ENCODE measurements at regions not wholly inside any gene's neighbourhood (a gene's known extent, or its start where the extent isn't known, plus 50 kb on each side); places are given as distances from the start of the nearest gene placed in this dataset.

GRCh38 chr2:234763002-234763873 lies 188.6 kb upstream of the SH3BP4 start:
- no peak for DNase-seq

- no peak for DNase-seq
These were observed 189.9 kb upstream of the SH3BP4 start for GRCh38 chr2:234761910-234762309.

GRCh38 chr2:234754126-234754525 lies 197.7 kb upstream of the SH3BP4 start:
- no peak for DNase-seq

GRCh38 chr2:234753701-234754100 lies 198.1 kb upstream of the SH3BP4 start:
- DNase-seq, result no peak

- no peak for DNase-seq
These were observed 198.9 kb upstream of the SH3BP4 start for GRCh38 chr2:234752966-234753365.

GRCh38 chr2:234751275-234751973 lies 200.4 kb upstream of the SH3BP4 start:
- DNase-seq, result no peak

- DNase-seq, result no peak
These were observed 203.8 kb upstream of the SH3BP4 start for GRCh38 chr2:234747833-234748559.

GRCh38 chr2:234747032-234747431 lies 204.8 kb upstream of the SH3BP4 start:
- DNase-seq, result no peak

- no peak for DNase-seq
These were observed 206.5 kb upstream of the SH3BP4 start for GRCh38 chr2:234745347-234745746.

- no peak for DNase-seq
These were observed 209.8 kb upstream of the SH3BP4 start for GRCh38 chr2:234741976-234742375.

GRCh38 chr2:234739061-234739460 lies 212.8 kb upstream of the SH3BP4 start:
- DNase-seq, result no peak

GRCh38 chr2:234735829-234736228 lies 216.0 kb upstream of the SH3BP4 start:
- DNase-seq, result no peak

- no peak for DNase-seq
These were observed 217.8 kb upstream of the SH3BP4 start for GRCh38 chr2:234733795-234734600.

GRCh38 chr2:234733093-234733489 lies 218.7 kb upstream of the SH3BP4 start:
- no peak for DNase-seq

- DNase-seq, result no peak
These were observed 219.3 kb upstream of the SH3BP4 start for GRCh38 chr2:234732404-234733092.

GRCh38 chr2:234731236-234731635 lies 220.6 kb upstream of the SH3BP4 start:
- no peak for DNase-seq

- no peak for DNase-seq
These were observed 221.7 kb upstream of the SH3BP4 start for GRCh38 chr2:234730066-234730640.

GRCh38 chr2:234725528-234726264 lies 226.1 kb upstream of the SH3BP4 start:
- DNase-seq, result no peak

- no peak for DNase-seq
These were observed 227.0 kb upstream of the SH3BP4 start for GRCh38 chr2:234724850-234725249.

- no peak for DNase-seq
These were observed 226.5 kb upstream of the ARL4C start for GRCh38 chr2:234723400-234723799.

GRCh38 chr2:234722176-234722575 lies 225.3 kb upstream of the ARL4C start:
- DNase-seq, result no peak

All from GF-D8 (cell line).